Astrocyte (in vitro differentiated cells and primary cell): ENCODE measurements at regions not wholly inside any gene's neighbourhood (a gene's known extent, or its start where the extent isn't known, plus 50 kb on each side); places are given as distances from the start of the nearest gene placed in this dataset.

Experiments
- DNase-seq: peaks from one replicate; pipeline ENCODE4 v3.0.0-alpha.2; 2010; ENCODE audit warnings: low read depth
- FAIRE-seq: peaks from 2 replicates; lab custom pipeline; 2011; peaks lifted over from hg19 to GRCh38; lab: Jason Lieb, UNC
- H2AFZ ChIP-seq: 2 replicates; pipeline ENCODE4 v1.6.0; 2012; ENCODE audit warnings: low read depth, low read length, inconsistent platforms
- H3K27ac ChIP-seq: 2 replicates; pipeline ENCODE4 v1.5.1; 2011; ENCODE audit warnings: low read depth, low read length, inconsistent platforms
- H3K27me3 ChIP-seq: 2 replicates; pipeline ENCODE4 v1.6.0; 2011; ENCODE audit warnings: low read length, inconsistent platforms; ENCODE audit not compliant: insufficient read depth
- H3K36me3 ChIP-seq: 2 replicates; pipeline ENCODE4 v1.5.1; 2011; ENCODE audit warnings: low read length, inconsistent platforms; ENCODE audit not compliant: insufficient read depth
- H3K4me1 ChIP-seq: 2 replicates; pipeline ENCODE4 v1.5.1; 2011; ENCODE audit warnings: low read length, inconsistent platforms; ENCODE audit not compliant: insufficient read depth
- H3K4me2 ChIP-seq: 2 replicates; pipeline ENCODE4 v1.6.0; 2012; ENCODE audit warnings: low read length, inconsistent platforms
- H3K4me3 ChIP-seq: 2 replicates; pipeline ENCODE4 v1.5.1; 2011; ENCODE audit warnings: low read depth, mild to moderate bottlenecking, low read length, inconsistent platforms; ENCODE audit not compliant: insufficient read depth
- H3K79me2 ChIP-seq: 2 replicates; pipeline ENCODE4 v1.6.0; 2012; ENCODE audit warnings: mild to moderate bottlenecking, low read length, inconsistent platforms; ENCODE audit not compliant: insufficient read depth
- H3K9ac ChIP-seq: 2 replicates; pipeline ENCODE4 v1.6.0; 2012; ENCODE audit warnings: mild to moderate bottlenecking, low read length, inconsistent platforms
- H3K9me3 ChIP-seq: 2 replicates; pipeline ENCODE4 v1.5.1; 2012; ENCODE audit warnings: low read depth, mild to moderate bottlenecking, low read length, inconsistent platforms; ENCODE audit not compliant: insufficient read depth
- H4K20me1 ChIP-seq: 2 replicates; pipeline ENCODE4 v1.6.0; 2012; ENCODE audit warnings: low read length, inconsistent platforms; ENCODE audit not compliant: insufficient read depth
- H3K27ac Mint-ChIP-seq: one replicate; pipeline ENCODE4 v1.8.0; 2021; ENCODE audit warnings: mild to moderate bottlenecking, mixed read lengths; ENCODE audit not compliant: unreplicated experiment
- H3K27me3 Mint-ChIP-seq: one replicate; pipeline ENCODE4 v1.8.0; 2021; ENCODE audit warnings: low read depth, mixed read lengths; ENCODE audit not compliant: unreplicated experiment
- H3K36me3 Mint-ChIP-seq: one replicate; pipeline ENCODE4 v1.8.0; 2021; ENCODE audit warnings: low read depth, mixed read lengths; ENCODE audit not compliant: unreplicated experiment
- H3K4me1 Mint-ChIP-seq: one replicate; pipeline ENCODE4 v1.8.0; 2021; ENCODE audit warnings: low read depth, mixed read lengths; ENCODE audit not compliant: unreplicated experiment
- H3K4me3 Mint-ChIP-seq: one replicate; pipeline ENCODE4 v1.8.0; 2021; ENCODE audit warnings: mild to moderate bottlenecking, moderate library complexity, mixed read lengths; ENCODE audit not compliant: unreplicated experiment
- H3K9me3 Mint-ChIP-seq: one replicate; pipeline ENCODE4 v1.8.0; 2021; ENCODE audit warnings: mild to moderate bottlenecking, mixed read lengths; ENCODE audit not compliant: unreplicated experiment
- CTCF ChIP-seq: IDR thresholded peaks from 2 replicates; pipeline ENCODE4 v1.5.1; 2011; ENCODE audit warnings: low read depth, mild to moderate bottlenecking, inconsistent platforms, low read length, moderate library complexity; ENCODE audit not compliant: insufficient read depth
- EZH2 ChIP-seq: IDR thresholded peaks from 2 replicates; pipeline ENCODE4 v1.6.1; 2012; ENCODE audit warnings: mild to moderate bottlenecking, low read length, inconsistent platforms; ENCODE audit not compliant: insufficient read depth

DNA sequence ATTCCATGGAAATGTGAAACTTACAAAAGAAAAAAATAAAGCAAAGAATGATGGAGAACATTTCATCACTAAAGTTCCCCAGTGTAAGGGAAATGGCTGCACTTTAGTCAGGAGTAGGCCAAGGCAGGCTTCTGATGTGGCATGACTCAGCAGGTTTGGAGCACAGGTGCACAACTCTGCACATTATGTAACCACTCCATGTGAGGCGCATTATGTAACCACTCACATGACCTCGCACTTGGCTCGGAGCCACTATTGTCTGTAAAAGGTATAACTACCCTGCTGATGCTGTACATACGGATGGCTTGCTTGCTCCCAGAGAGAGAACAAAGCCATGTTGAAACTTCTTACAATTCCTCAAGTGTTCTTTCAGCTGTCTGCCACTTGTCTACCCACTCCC lies 727.6 kb downstream of the TRAM1L1 start:
- peak overlapping the region; percentile 22 for H2AFZ ChIP-seq
- DNase-seq (peak; percentile 7), FAIRE-seq (no peak)
- no peaks in the 10 kb centered on the region for H3K4me1 Mint-ChIP-seq
- H3K27me3 Mint-ChIP-seq: peaks cover 1% of the 10 kb centered on the region
- H4K20me1 ChIP-seq: no peaks in the 10 kb centered on the region
- H3K36me3 ChIP-seq: no peaks in the 10 kb centered on the region
- no peak for TF ChIP-seq CTCF
- no peak for TF ChIP-seq EZH2
- H3K4me3 Mint-ChIP-seq: no peak overlapping the region
- H3K9me3 ChIP-seq: no peaks in the 10 kb centered on the region
- no peaks in the 10 kb centered on the region for H3K4me1 ChIP-seq
- H3K36me3 Mint-ChIP-seq: no peaks in the 10 kb centered on the region
- H3K9me3 Mint-ChIP-seq: no peaks in the 10 kb centered on the region
- H3K27ac Mint-ChIP-seq: no peak overlapping the region
- no peaks in the 10 kb centered on the region for H3K79me2 ChIP-seq
- H3K9ac ChIP-seq: no peak overlapping the region
- no peak overlapping the region for H3K4me3 ChIP-seq
- no peak overlapping the region for H3K4me2 ChIP-seq
- no peaks in the 10 kb centered on the region for H3K27me3 ChIP-seq
- no peak overlapping the region for H3K27ac ChIP-seq

DNA sequence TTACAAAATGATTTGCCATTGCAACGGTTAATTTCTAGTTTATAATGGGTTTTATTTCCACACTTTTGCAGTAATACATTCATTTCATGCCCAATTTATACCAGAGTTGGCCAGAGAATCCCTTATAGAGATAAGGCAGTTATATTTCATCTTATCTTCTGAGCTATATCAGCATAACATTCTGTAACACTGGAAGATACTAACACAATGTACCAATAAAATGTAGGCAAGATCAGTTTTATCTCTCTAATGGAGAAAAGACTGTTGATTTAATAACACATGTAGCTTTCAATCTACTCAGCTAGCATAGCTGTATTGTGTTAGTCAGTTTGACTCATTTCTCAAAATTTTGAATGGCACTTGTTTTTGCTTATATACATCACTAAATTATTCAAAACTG lies 738.6 kb downstream of the TRAM1L1 start:
- FAIRE-seq: no peak

More for the DNA sequence above, 738.6 kb downstream of the TRAM1L1 start:
- Mint-ChIP-seq H3K4me3 (no peak overlapping the region), H3K27me3 (no peaks in the 10 kb centered on the region), H3K4me1 (peaks cover 2% of the 10 kb centered on the region), H3K9me3 (no peaks in the 10 kb centered on the region), H3K27ac (no peak overlapping the region), H3K36me3 (no peaks in the 10 kb centered on the region)
- Histone ChIP-seq H3K79me2 (no peaks in the 10 kb centered on the region), H3K27ac (no peak overlapping the region), H3K4me2 (no peak overlapping the region), H3K4me1 (no peaks in the 10 kb centered on the region), H3K4me3 (no peak overlapping the region), H3K9me3 (no peaks in the 10 kb centered on the region), H3K36me3 (no peaks in the 10 kb centered on the region), H4K20me1 (no peaks in the 10 kb centered on the region), H3K27me3 (no peaks in the 10 kb centered on the region), H2AFZ (no peak overlapping the region), H3K9ac (no peak overlapping the region)
- DNase-seq: no peak
- no peak for TF ChIP-seq CTCF
- TF ChIP-seq EZH2: no peak
